ENCODE measurements at regions not wholly inside any gene's neighbourhood (a gene's known extent, or its start where the extent isn't known, plus 50 kb on each side); places are given as distances from the start of the nearest gene placed in this dataset.

- TF ChIP-seq, protein P1, sequence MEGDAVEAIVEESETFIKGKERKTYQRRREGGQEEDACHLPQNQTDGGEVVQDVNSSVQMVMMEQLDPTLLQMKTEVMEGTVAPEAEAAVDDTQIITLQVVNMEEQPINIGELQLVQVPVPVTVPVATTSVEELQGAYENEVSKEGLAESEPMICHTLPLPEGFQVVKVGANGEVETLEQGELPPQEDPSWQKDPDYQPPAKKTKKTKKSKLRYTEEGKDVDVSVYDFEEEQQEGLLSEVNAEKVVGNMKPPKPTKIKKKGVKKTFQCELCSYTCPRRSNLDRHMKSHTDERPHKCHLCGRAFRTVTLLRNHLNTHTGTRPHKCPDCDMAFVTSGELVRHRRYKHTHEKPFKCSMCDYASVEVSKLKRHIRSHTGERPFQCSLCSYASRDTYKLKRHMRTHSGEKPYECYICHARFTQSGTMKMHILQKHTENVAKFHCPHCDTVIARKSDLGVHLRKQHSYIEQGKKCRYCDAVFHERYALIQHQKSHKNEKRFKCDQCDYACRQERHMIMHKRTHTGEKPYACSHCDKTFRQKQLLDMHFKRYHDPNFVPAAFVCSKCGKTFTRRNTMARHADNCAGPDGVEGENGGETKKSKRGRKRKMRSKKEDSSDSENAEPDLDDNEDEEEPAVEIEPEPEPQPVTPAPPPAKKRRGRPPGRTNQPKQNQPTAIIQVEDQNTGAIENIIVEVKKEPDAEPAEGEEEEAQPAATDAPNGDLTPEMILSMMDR (IDR thresholded peaks at IDR 0.05), result no peak
- TF ChIP-seq NFIC (IDR thresholded peaks at IDR 0.05; ENCODE audit: borderline replicate concordance) (no peak), IRF3 (IDR thresholded peaks at IDR 0.05; ENCODE audit: low read depth, low read length) (no peak), NRF1 (IDR thresholded peaks at IDR 0.05; ENCODE audit: low read depth, low read length) (no peak), RFX5 (IDR thresholded peaks at IDR 0.05; ENCODE audit: low read length) (no peak)
Measured at GRCh38 chr7:41384418-41384817, 318.5 kb downstream of the INHBA start.

Data from SK-N-SH (cell line).